Kidney epithelial cell (primary cell): ENCODE measurements at regions not wholly inside any gene's neighbourhood (a gene's known extent, or its start where the extent isn't known, plus 50 kb on each side); places are given as distances from the start of the nearest gene placed in this dataset.

Source experiments
- DNase-seq: peaks from one replicate; pipeline ENCODE4 v3.0.0-alpha.2; 2010; ENCODE audit warnings: low read depth
- H3K27me3 ChIP-seq: 2 replicates; pipeline ENCODE4 v1.6.0; 2011; ENCODE audit warnings: low read length; ENCODE audit not compliant: control insufficient read depth, insufficient read depth
- H3K36me3 ChIP-seq: 2 replicates; pipeline ENCODE4 v1.5.1; 2011; ENCODE audit warnings: low read length; ENCODE audit not compliant: control insufficient read depth, insufficient read depth
- H3K4me3 ChIP-seq: 2 replicates; pipeline ENCODE4 v1.5.1; 2011; ENCODE audit warnings: low read depth, mild to moderate bottlenecking, control low read depth, low read length
- CTCF ChIP-seq: IDR thresholded peaks from 2 replicates; pipeline ENCODE4 v1.5.1; 2011; ENCODE audit warnings: mild to moderate bottlenecking, moderate library complexity, low read length, control low read depth, inconsistent platforms; ENCODE audit not compliant: insufficient read depth, poor library complexity, severe bottlenecking

- Histone ChIP-seq H3K36me3 (no peaks in the 10 kb centered on the region), H3K27me3 (no peaks in the 10 kb centered on the region), H3K4me3 (no peak overlapping the region)
- no peak for TF ChIP-seq CTCF
- no peak for DNase-seq
Observed at GRCh38 chr7:116429986-116430619, 69.4 kb upstream of the CAV2 start.

GRCh38 chr7:116431787-116432526 lies 67.6 kb upstream of the CAV2 start:
- Histone ChIP-seq H3K4me3 (no peak overlapping the region), H3K27me3 (no peaks in the 10 kb centered on the region), H3K36me3 (no peaks in the 10 kb centered on the region)
- DNase-seq, result no peak
- TF ChIP-seq CTCF, result no peak

- DNase-seq, result no peak
- no peak overlapping the region for H3K4me3 ChIP-seq
- H3K36me3 ChIP-seq, result no peaks in the 10 kb centered on the region
- no peak for TF ChIP-seq CTCF
- H3K27me3 ChIP-seq, result no peaks in the 10 kb centered on the region
Observed at GRCh38 chr7:116432527-116432916, 67.0 kb upstream of the CAV2 start.

DNA sequence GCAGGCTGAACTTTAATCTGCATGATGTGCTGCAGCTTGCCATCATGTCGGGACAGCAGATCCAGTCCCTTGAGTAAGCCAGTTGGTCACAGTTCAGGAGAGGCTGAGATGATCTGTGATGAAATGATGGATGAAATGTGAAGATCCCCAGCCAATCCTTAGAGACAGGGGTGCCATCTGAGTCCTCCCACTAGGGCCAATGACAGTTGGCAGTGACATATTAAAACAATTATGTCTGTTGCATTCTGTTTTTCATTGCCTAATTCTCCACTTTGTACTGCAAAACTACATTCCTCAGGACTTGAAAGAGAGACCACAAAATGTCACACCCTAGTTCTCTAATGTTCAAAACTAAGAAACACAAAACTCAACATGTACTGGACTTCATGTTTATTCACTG lies 66.3 kb upstream of the CAV2 start:
- H3K27me3 ChIP-seq, result no peaks in the 10 kb centered on the region
- no peaks in the 10 kb centered on the region for H3K36me3 ChIP-seq
- DNase-seq, result no peak
- no peak for TF ChIP-seq CTCF
- no peak overlapping the region for H3K4me3 ChIP-seq

DNA sequence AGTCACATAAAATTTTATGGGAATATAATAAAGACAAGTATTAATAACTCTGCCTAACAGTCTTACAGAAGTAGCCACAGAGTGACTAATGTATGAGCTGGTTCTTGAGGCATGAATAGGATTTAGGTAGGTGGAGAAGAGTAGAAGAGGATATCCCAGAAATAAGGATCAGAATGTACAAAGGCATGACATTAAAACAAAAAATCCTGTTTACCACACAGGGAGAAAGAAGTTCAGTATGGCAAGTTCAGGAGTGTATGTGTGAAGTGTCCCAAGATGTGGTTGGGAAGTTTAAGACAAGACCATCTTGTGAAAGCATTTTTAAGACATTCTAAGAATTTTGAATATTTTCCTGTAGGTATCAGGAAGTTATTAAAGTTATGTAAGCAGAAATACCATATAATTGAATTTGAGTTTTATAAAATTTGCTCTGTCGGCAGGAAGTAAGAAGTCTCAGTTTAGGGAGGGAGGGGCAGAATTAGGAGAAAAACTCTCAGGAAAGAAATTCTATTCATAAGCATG lies 64.7 kb upstream of the CAV2 start:
- H3K27me3 ChIP-seq, result no peaks in the 10 kb centered on the region
- H3K36me3 ChIP-seq, result no peaks in the 10 kb centered on the region
- DNase-seq, result peak; percentile 34
- TF ChIP-seq CTCF, result no peak
- H3K4me3 ChIP-seq, result no peak overlapping the region
